HCT116 (cell line): ENCODE measurements at regions not wholly inside any gene's neighbourhood (a gene's known extent, or its start where the extent isn't known, plus 50 kb on each side); places are given as distances from the start of the nearest gene placed in this dataset.

Experiments used
- ATAC-seq: fragments of 200-7000 bp; cut with Tn5 transposase; 2 replicates; pipeline ENCODE4 v1.9.1; 2020; ENCODE audit warnings: mild to moderate bottlenecking, moderate library complexity
- BruUV-seq: library from RNA; stranded (reverse); fragments of 400-500 nt; replicated peaks from 2 replicates; lab custom pipeline; 2021; lab: Mats Ljungman, UMichigan
- CTCF ChIA-PET: fragments of 300-600 bp; sonication (Branson Sonifier 250); formaldehyde crosslinking; loops from one replicate; lab custom pipeline; 2021; ENCODE audit warnings: antibody characterized with exemption; lab: Charles Lee
- POLR2A ChIA-PET: fragments of 300-600, 350-600 bp; sonication (Branson Sonifier 250); formaldehyde crosslinking; loops from one replicate; lab custom pipeline; 2021; ENCODE audit warnings: antibody characterized with exemption; lab: Charles Lee
- RAD21 ChIA-PET, 2 experiments: fragments of 300-600 bp; sonication (Branson Sonifier 250); formaldehyde crosslinking; loops; one replicate each; lab custom pipeline; 2023; ENCODE audit warnings: low total read pairs in 2 of 2; ENCODE audit not compliant: uncharacterized antibody in 2 of 2, unreplicated experiment in 2 of 2, low non-redundant PET in 1 of 2; lab: Charles Lee
- DNase-seq: peaks from one replicate; pipeline ENCODE4 v3.0.0-alpha.2; 2010; ENCODE audit warnings: low read depth, low spot score
- H2AFZ ChIP-seq: fragments of 200-600 bp; shearing (Covaris generic), sonication (generic); 2 replicates; pipeline ENCODE4 v1.6.1; 2017; ENCODE audit warnings: low read depth, mixed run types, mixed read lengths, antibody characterized with exemption, low read length; ENCODE audit not compliant: poor library complexity, severe bottlenecking
- H3K27ac ChIP-seq: 2 replicates; pipeline ENCODE4 v1.5.1; 2012; ENCODE audit warnings: low read depth, low read length
- H3K27me3 ChIP-seq: fragments of 200-600 bp; sonication (generic); 2 replicates; pipeline ENCODE4 v1.6.1; 2016; ENCODE audit warnings: mixed run types, low read length, mixed read lengths; ENCODE audit not compliant: insufficient read depth
- H3K36me3 ChIP-seq, 2 experiments: fragments of 200-500 bp in 1 of 2; fragments of 200-600 bp in 1 of 2; sonication (Bioruptor generic) in 1 of 2; sonication (generic) in 1 of 2; 2 replicates each; pipeline versions ENCODE4 v1.5.1 to v1.6.1; 2014 to 2016; ENCODE audit warnings: low read length in 2 of 2, inconsistent platforms in 1 of 2, mixed read lengths in 1 of 2, mixed run types in 1 of 2; ENCODE audit not compliant: insufficient read depth in 2 of 2, control insufficient read depth in 1 of 2
- H3K4me1 ChIP-seq, 2 experiments: fragments of 200-600 bp in 1 of 2; sonication (generic) in 1 of 2; 2 replicates each; pipeline versions ENCODE4 v1.5.1 to v1.6.1; 2012 to 2017; ENCODE audit warnings: low read length in 2 of 2, inconsistent platforms in 1 of 2, mild to moderate bottlenecking in 1 of 2, mixed read lengths in 1 of 2, mixed run types in 1 of 2, moderate library complexity in 1 of 2; ENCODE audit not compliant: insufficient read depth in 2 of 2, control insufficient read depth in 1 of 2
- H3K4me2 ChIP-seq: fragments of 200-600 bp; sonication (generic); 2 replicates; pipeline ENCODE4 v1.6.1; 2017; ENCODE audit warnings: mixed run types, low read length, mixed read lengths
- H3K4me3 ChIP-seq, 2 experiments: fragments of 200-600 bp in 1 of 2; sonication (generic) in 1 of 2; replicated peaks in 1 of 2; 2 replicates each; pipeline ENCODE4 v1.5.1; 2011 to 2016; ENCODE audit warnings: low read length in 2 of 2, control low read depth in 1 of 2, low read depth in 1 of 2, mild to moderate bottlenecking in 1 of 2, mixed read lengths in 1 of 2, mixed run types in 1 of 2
- H3K79me2 ChIP-seq: fragments of 200-600 bp; sonication (generic); 2 replicates; pipeline ENCODE4 v1.6.1; 2017; ENCODE audit warnings: mild to moderate bottlenecking, mixed run types, low read length, moderate library complexity, mixed read lengths; ENCODE audit not compliant: insufficient read depth
- H3K9ac ChIP-seq: fragments of 200-600 bp; sonication (generic); 2 replicates; pipeline ENCODE4 v1.6.1; 2016; ENCODE audit warnings: low read length, mixed read lengths
- H3K9me2 ChIP-seq: fragments of 200-600 bp; sonication (generic), shearing (Covaris generic); 2 replicates; pipeline ENCODE4 v1.6.1; 2017; ENCODE audit warnings: mixed run types, mild to moderate bottlenecking, moderate library complexity; ENCODE audit not compliant: insufficient read depth
- H3K9me3 ChIP-seq, 2 experiments: fragments of 200-500 bp in 1 of 2; fragments of 200-600 bp in 1 of 2; sonication (Bioruptor generic) in 1 of 2; sonication (generic) in 1 of 2; 2 replicates each; pipeline ENCODE4 v1.6.1; 2014 to 2017; ENCODE audit warnings: low read length in 2 of 2, mixed read lengths in 2 of 2, inconsistent platforms in 1 of 2, low read depth in 1 of 2, mild to moderate bottlenecking in 1 of 2, mixed run types in 1 of 2, moderate library complexity in 1 of 2; ENCODE audit not compliant: control insufficient read depth in 1 of 2, insufficient read depth in 1 of 2
- H4K20me1 ChIP-seq: fragments of 200-600 bp; sonication (generic), shearing (Covaris generic); 2 replicates; pipeline ENCODE4 v1.6.1; 2017; ENCODE audit warnings: mixed run types, mild to moderate bottlenecking, moderate library complexity; ENCODE audit not compliant: insufficient read depth
- EGR1 ChIP-seq: IDR thresholded peaks from 2 replicates; pipeline ENCODE4 v1.6.1; 2012; ENCODE audit warnings: low read depth
- POLR2A ChIP-seq: IDR thresholded peaks from 2 replicates; pipeline ENCODE4 v1.7.0; 2011; ENCODE audit warnings: borderline replicate concordance; ENCODE audit not compliant: insufficient read depth, insufficient read length; ENCODE audit errors: extremely low read depth
- RAD21 ChIP-seq: IDR thresholded peaks from 2 replicates; pipeline ENCODE4 v1.6.1; 2012; ENCODE audit warnings: low read depth, mild to moderate bottlenecking
- SP1 ChIP-seq: IDR thresholded peaks from 2 replicates; pipeline ENCODE4 v1.6.1; 2012; ENCODE audit warnings: low read depth
- SRF ChIP-seq: IDR thresholded peaks from 2 replicates; pipeline ENCODE4 v1.6.1; 2012; ENCODE audit warnings: low read depth
- YY1 ChIP-seq: IDR thresholded peaks from 2 replicates; pipeline ENCODE4 v1.6.1; 2011; ENCODE audit warnings: low read length, low read depth, moderate library complexity, mild to moderate bottlenecking; ENCODE audit not compliant: insufficient replicate concordance; ENCODE audit errors: extremely low read depth
- intact Hi-C: fragments of 100-400 bp; cut with micrococcal nuclease; formaldehyde crosslinking; loops from 2 replicates; pipeline ENCODE4 v1.10.0; 2022
- TF ChIP-seq, protein P1 (sequence below): IDR thresholded peaks from 2 replicates; pipeline ENCODE4 v1.6.1; 2012
- TF ChIP-seq, protein P2 (sequence below): IDR thresholded peaks from 2 replicates; pipeline ENCODE4 v1.6.1; 2012; ENCODE audit warnings: low read depth

DNA sequence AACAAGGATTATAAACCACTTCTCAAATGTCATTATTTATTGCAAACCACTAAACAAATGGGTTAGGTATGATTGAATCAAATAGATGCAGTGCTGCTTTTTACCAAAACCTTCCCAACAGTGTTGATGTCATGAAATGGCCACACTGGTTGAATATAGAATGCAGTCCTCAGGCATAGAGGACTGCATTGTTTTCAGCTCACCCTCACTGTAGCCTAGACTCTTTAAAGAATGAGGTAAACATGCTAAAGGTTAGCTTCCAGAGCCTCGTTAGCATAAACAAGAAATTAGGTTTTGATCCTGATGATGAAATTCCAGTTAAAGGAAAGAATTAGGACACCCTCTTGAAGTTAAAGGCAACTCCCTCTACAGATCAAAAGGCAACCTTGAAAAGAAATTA lies 224.3 kb downstream of the ALDH8A1 start:
- DNase-seq, result no peak
- Histone ChIP-seq H3K9me2 (no peaks in the 10 kb centered on the region), H2AFZ (no peak overlapping the region), H4K20me1 (no peaks in the 10 kb centered on the region)
- CTCF ChIA-PET, result no interaction called here
- TF ChIP-seq SP1 (no peak), SRF (no peak), YY1 (no peak), POLR2A (no peak), EGR1 (no peak), RAD21 (no peak)
- TF ChIP-seq, protein P1, sequence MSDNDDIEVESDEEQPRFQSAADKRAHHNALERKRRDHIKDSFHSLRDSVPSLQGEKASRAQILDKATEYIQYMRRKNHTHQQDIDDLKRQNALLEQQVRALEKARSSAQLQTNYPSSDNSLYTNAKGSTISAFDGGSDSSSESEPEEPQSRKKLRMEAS, result no peak
- TF ChIP-seq, all 23 proteins: peak for 0
- BruUV-seq, result no TSS peak
- Histone ChIP-seq H3K4me2 (no peak overlapping the region), H3K36me3 (no peaks in the 10 kb centered on the region), H3K27me3 (no peaks in the 10 kb centered on the region), H3K9me3 (no peaks in the 10 kb centered on the region), H3K27ac (no peak overlapping the region), H3K4me3 (no peak overlapping the region), H3K4me1 (no peaks in the 10 kb centered on the region), H3K79me2 (no peaks in the 10 kb centered on the region), H3K9ac (no peak overlapping the region)
- RAD21 ChIA-PET, result no interaction called here
- POLR2A ChIA-PET, result no interaction called here
- intact Hi-C loops, result no loop called here
- no peak for ATAC-seq

DNA sequence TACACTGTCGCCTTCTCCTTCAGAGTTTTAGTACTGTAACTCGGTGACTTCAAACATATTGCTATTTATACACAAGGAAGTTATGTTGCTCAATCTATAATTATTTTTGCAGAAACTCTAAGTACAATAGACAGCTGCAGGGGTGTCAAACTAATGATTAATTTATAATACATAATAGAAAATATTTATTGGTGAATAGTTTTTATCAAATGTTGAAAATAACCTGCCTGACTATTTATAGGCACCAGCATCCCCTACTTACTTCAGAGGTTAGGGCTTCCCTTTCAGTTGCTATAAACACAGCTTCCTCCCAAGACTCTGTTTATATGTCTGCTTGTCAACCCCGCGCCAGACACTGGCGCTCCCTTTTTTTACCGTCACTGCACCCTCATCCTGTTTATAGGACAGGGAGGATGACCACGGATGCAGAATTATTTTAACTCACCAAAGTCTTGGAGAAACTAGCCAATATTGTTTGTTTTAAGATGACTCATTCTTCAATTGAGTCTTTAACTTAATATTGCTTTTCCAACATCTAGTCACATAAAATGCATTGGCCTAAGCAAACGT lies 225.0 kb downstream of the ALDH8A1 start:
- H3K79me2 ChIP-seq, result no peaks in the 10 kb centered on the region
- H3K4me3 ChIP-seq, result no peak overlapping the region
- ATAC-seq (no peak), DNase-seq (no peak)
- intact Hi-C loops, result no loop called here
- H3K36me3 ChIP-seq, result no peaks in the 10 kb centered on the region
- H4K20me1 ChIP-seq, result no peaks in the 10 kb centered on the region
- H3K4me1 ChIP-seq, result no peaks in the 10 kb centered on the region
- no peaks in the 10 kb centered on the region for H3K27me3 ChIP-seq
- no peak overlapping the region for H3K9ac ChIP-seq
- ChIA-PET RAD21 (no interaction called here), POLR2A (no interaction called here), CTCF (no interaction called here)
- no peak overlapping the region for H3K27ac ChIP-seq
- no peaks in the 10 kb centered on the region for H3K9me3 ChIP-seq
- no peak overlapping the region for H2AFZ ChIP-seq
- TF ChIP-seq, protein P2, sequence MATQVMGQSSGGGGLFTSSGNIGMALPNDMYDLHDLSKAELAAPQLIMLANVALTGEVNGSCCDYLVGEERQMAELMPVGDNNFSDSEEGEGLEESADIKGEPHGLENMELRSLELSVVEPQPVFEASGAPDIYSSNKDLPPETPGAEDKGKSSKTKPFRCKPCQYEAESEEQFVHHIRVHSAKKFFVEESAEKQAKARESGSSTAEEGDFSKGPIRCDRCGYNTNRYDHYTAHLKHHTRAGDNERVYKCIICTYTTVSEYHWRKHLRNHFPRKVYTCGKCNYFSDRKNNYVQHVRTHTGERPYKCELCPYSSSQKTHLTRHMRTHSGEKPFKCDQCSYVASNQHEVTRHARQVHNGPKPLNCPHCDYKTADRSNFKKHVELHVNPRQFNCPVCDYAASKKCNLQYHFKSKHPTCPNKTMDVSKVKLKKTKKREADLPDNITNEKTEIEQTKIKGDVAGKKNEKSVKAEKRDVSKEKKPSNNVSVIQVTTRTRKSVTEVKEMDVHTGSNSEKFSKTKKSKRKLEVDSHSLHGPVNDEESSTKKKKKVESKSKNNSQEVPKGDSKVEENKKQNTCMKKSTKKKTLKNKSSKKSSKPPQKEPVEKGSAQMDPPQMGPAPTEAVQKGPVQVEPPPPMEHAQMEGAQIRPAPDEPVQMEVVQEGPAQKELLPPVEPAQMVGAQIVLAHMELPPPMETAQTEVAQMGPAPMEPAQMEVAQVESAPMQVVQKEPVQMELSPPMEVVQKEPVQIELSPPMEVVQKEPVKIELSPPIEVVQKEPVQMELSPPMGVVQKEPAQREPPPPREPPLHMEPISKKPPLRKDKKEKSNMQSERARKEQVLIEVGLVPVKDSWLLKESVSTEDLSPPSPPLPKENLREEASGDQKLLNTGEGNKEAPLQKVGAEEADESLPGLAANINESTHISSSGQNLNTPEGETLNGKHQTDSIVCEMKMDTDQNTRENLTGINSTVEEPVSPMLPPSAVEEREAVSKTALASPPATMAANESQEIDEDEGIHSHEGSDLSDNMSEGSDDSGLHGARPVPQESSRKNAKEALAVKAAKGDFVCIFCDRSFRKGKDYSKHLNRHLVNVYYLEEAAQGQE, result no peak
- BruUV-seq, result no TSS peak
- H3K9me2 ChIP-seq, result no peaks in the 10 kb centered on the region
- H3K4me2 ChIP-seq, result no peak overlapping the region
